ENCODE measurements at regions not wholly inside any gene's neighbourhood (a gene's known extent, or its start where the extent isn't known, plus 50 kb on each side); places are given as distances from the start of the nearest gene placed in this dataset.
A peak's percentile ranks its signal among the peaks of the same experiment; 100 is the strongest.

DNA sequence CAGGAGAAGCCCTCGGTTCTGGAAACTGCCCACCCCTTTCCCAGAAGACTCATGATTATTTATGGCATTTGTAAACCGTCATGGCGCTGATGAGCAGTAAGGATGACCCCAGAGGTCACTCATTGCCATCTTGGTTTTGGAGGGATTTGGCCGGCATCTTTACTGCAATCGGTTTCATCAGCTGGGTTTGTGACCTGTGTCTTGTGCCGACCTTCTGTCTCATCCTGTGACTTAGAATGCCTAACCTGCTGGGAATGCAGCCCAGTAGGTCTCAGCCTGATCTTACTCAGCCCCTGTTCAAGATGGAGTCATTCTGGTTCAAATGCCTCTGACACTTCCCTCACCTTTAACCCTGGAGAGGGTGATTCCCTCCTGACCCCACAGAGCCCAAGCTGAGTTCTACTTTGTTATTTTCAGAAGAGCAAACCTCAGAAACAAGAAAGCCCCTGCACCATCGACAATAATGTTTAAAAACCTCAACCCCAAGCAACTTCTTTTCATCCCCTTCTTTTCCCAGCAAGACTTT lies 105.5 kb upstream of the SFSWAP start:
- Mint-ChIP-seq H3K4me3 (no peak overlapping the region), H3K4me1 (ENCODE audit: low read depth) (peaks cover 68% of the 10 kb centered on the region), H3K27me3 (no peaks in the 10 kb centered on the region), H3K27ac (peak overlapping the region; percentile 81), H3K36me3 (ENCODE audit: low read depth) (no peaks in the 10 kb centered on the region), H3K9me3 (no peaks in the 10 kb centered on the region)
- H3K4me1 ChIP-seq (ENCODE audit: insufficient read depth, low read length): peaks cover 68% of the 10 kb centered on the region
- TF ChIP-seq, protein P1, sequence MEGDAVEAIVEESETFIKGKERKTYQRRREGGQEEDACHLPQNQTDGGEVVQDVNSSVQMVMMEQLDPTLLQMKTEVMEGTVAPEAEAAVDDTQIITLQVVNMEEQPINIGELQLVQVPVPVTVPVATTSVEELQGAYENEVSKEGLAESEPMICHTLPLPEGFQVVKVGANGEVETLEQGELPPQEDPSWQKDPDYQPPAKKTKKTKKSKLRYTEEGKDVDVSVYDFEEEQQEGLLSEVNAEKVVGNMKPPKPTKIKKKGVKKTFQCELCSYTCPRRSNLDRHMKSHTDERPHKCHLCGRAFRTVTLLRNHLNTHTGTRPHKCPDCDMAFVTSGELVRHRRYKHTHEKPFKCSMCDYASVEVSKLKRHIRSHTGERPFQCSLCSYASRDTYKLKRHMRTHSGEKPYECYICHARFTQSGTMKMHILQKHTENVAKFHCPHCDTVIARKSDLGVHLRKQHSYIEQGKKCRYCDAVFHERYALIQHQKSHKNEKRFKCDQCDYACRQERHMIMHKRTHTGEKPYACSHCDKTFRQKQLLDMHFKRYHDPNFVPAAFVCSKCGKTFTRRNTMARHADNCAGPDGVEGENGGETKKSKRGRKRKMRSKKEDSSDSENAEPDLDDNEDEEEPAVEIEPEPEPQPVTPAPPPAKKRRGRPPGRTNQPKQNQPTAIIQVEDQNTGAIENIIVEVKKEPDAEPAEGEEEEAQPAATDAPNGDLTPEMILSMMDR (IDR thresholded peaks at IDR 0.05): no peak
- intact Hi-C loops (cut with DNase I, micrococcal nuclease): loop anchor here in 1 of 2 experiments (10.0 kb wide), 1 partner anchor 99 kb away; no protein-coding TSS in a partner anchor
- ChIA-PET POLR2A (no interaction called here), CTCF (no interaction called here)
- no peak overlapping the region for H3K4me3 ChIP-seq (ENCODE audit: low read length)
- peaks cover 0 to 12% of the 10 kb centered on the region in 2 experiments for H3K9me3 ChIP-seq (ENCODE audit: control insufficient read depth in 1 of 2, insufficient read depth in 1 of 2, low read length in 2 of 2)
- no peak for ATAC-seq (ENCODE audit: poor library complexity)
- no peak overlapping the region for H3K27ac ChIP-seq (ENCODE audit: low read depth in 1 of 2, low read length in 2 of 2)
- H3K36me3 ChIP-seq (ENCODE audit: insufficient read depth, low read length): no peaks in the 10 kb centered on the region
- no peaks in the 10 kb centered on the region for H3K27me3 ChIP-seq (ENCODE audit: control insufficient read depth in 1 of 2, insufficient read depth in 2 of 2, low read length in 2 of 2)
- DNase-seq: no peak

DNA sequence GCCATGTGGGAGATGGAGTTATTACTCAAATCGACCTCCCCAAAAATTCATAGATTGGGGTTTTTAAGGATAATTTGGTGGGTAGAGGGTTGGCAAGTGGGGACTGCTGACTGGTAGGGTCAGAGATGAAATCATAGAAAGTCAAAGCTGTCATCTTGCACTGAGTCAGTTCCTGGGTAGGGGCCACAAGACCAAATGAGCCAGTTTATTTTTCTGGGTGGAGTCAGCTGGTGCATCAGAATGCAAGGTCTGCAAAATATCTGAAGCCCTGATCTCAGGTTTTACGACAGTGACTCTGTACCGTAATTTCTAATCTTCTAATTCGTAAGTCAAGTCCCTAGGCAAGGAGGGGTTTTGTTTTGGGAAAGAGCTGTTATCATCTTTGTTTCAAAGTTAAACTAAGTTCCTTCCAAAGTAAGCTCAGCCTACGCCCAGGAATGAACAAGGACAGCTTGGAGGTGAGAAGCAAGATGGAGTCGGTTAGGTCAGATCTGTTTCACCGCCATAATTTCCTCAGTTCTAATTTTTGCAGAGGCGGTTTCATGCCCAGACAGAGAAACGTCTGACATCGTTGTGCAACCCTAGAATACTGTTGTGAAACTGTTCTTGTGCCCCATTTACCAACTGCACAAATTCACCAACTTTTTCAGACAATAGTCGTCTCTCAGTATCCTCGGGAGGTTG lies 104.5 kb upstream of the SFSWAP start:
- Histone ChIP-seq H3K27me3 (ENCODE audit: control insufficient read depth in 1 of 2, insufficient read depth in 2 of 2, low read length in 2 of 2) (no peaks in the 10 kb centered on the region), H3K9me3 (ENCODE audit: control insufficient read depth in 1 of 2, insufficient read depth in 1 of 2, low read length in 2 of 2) (peaks cover 0 to 12% of the 10 kb centered on the region in 2 experiments), H3K4me1 (ENCODE audit: insufficient read depth, low read length) (peaks cover 68% of the 10 kb centered on the region), H3K4me3 (ENCODE audit: low read length) (no peak overlapping the region), H3K27ac (ENCODE audit: low read depth in 1 of 2, low read length in 2 of 2) (no peak overlapping the region), H3K36me3 (ENCODE audit: insufficient read depth, low read length) (no peaks in the 10 kb centered on the region)
- peak in 1 of 14 experiments; percentile 37 for DNase-seq
- H3K4me1 Mint-ChIP-seq (ENCODE audit: low read depth): peaks cover 68% of the 10 kb centered on the region
- H3K9me3 Mint-ChIP-seq: no peaks in the 10 kb centered on the region
- no peak overlapping the region for H3K27ac Mint-ChIP-seq
- ChIA-PET CTCF (no interaction called here), POLR2A (no interaction called here)
- no peaks in the 10 kb centered on the region for H3K27me3 Mint-ChIP-seq
- intact Hi-C loops (cut with DNase I, micrococcal nuclease): loop anchor here in 1 of 2 experiments (10.0 kb wide), 1 partner anchor 98 kb away; no protein-coding TSS in a partner anchor
- no peak for ATAC-seq (ENCODE audit: poor library complexity)
- TF ChIP-seq, protein P1 (IDR thresholded peaks at IDR 0.05): no peak
- H3K4me3 Mint-ChIP-seq: no peak overlapping the region
- no peaks in the 10 kb centered on the region for H3K36me3 Mint-ChIP-seq (ENCODE audit: low read depth)

- intact Hi-C loops (cut with DNase I, micrococcal nuclease): loop anchor here (2.0 to 10.0 kb wide), 2 partner anchors 97 to 103 kb away; partner anchors contain the start of gene SFSWAP (in 1 of the 2)
- ChIA-PET POLR2A (no interaction called here), CTCF (no interaction called here)
- Histone ChIP-seq H3K9me3 (ENCODE audit: control insufficient read depth in 1 of 2, insufficient read depth in 1 of 2, low read length in 2 of 2) (peaks cover 0 to 6% of the 10 kb centered on the region in 2 experiments), H3K4me1 (ENCODE audit: insufficient read depth, low read length) (peaks cover 61% of the 10 kb centered on the region), H3K36me3 (ENCODE audit: insufficient read depth, low read length) (no peaks in the 10 kb centered on the region), H3K4me3 (ENCODE audit: low read length) (no peak overlapping the region), H3K27me3 (ENCODE audit: control insufficient read depth in 1 of 2, insufficient read depth in 2 of 2, low read length in 2 of 2) (no peaks in the 10 kb centered on the region), H3K27ac (ENCODE audit: low read depth in 1 of 2, low read length in 2 of 2) (peak overlapping the region in 1 of 2 donors; percentile 33)
- Mint-ChIP-seq H3K4me3 (no peak overlapping the region), H3K36me3 (ENCODE audit: low read depth) (no peaks in the 10 kb centered on the region), H3K27ac (no peak overlapping the region), H3K27me3 (no peaks in the 10 kb centered on the region), H3K4me1 (ENCODE audit: low read depth) (peaks cover 63% of the 10 kb centered on the region), H3K9me3 (no peaks in the 10 kb centered on the region)
- DNase-seq (peak in 1 of 14 experiments; percentile 51), ATAC-seq (ENCODE audit: poor library complexity) (no peak)
- TF ChIP-seq, protein P1 (IDR thresholded peaks at IDR 0.05): no peak
Observed at GRCh38 chr12:131607658-131608447, 103.0 kb upstream of the SFSWAP start.
